GM21381 (cell line): ENCODE measurements at regions not wholly inside any gene's neighbourhood (a gene's known extent, or its start where the extent isn't known, plus 50 kb on each side); places are given as distances from the start of the nearest gene placed in this dataset.

Experiments
- ATAC-seq: cut with Tn5 transposase; IDR thresholded peaks from one replicate; pipeline ENCODE4 v1.9.1; 2021; ENCODE audit warnings: mild to moderate bottlenecking, moderate library complexity; ENCODE audit not compliant: unreplicated experiment

DNA sequence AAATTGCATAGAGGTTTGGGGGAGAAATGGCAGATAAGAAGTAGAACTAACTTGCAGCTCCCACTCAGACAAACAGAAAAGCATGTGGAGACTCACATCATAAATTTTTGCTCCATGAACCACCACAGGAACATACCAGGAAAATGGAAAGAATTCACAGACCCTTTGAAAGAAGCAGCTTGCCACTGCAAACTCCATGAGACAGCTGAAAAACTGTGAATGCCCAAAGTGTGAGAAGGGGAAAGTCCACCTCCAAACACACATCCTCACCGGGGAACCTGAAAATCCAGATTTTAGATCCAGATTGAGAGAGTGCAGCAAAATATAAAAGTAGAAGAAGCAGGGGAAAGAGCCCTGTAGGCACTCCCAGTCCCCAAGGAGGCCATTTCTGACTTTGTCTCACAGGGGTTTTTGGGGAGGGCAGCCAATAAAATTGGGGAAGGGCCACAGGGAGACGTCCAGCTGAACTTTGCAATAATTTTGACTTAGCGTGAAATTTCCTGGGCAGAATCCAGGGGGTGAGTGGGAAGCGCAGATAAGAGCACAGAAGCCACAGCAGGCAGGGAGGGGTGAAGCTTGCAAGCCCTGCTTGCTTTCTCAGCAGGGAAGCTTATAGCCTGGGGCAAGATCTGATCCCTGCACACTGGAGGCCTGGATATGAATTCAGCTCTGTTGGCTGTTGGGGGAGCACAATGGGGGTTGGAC lies 183.4 kb upstream of the UBE2E2 start:
- no peak for ATAC-seq

DNA sequence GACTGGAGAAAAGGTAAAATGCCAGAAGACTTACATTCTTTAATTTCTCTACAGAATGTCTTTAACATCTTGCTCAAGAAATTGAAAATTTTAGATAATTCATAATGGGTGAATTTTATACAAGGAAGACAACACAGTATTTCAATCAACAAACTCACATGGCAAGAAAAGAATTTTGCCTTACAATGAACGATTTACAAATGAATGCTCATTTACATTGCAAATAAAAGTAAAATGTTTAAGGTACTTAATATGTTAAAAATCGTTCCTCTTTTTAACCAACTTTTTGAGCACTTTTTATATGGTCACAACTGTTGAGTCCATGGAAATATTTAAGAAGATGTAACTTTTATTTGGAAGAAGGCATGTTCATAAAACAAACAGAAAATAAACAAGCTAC lies 174.8 kb upstream of the UBE2E2 start:
- ATAC-seq = no peak

DNA sequence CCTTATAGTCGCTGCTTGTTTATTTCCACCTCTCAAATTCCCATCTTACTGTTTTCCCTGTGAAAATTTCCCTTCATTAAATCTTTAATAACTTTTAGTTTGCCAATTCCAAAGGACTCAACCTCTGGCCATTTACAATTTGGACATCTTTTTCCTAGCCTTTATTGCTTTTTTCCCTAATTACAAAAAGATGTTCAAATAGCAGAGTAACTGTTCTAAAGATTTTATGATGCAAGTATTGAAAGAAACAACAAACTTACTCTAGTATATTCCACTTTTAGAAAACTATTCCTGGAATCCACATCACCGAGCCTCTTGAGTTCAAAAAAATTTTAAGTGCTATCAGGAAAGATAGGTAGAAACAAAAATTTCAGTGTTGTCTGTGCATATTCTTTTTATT lies 174.1 kb upstream of the UBE2E2 start:
- ATAC-seq = no peak

DNA sequence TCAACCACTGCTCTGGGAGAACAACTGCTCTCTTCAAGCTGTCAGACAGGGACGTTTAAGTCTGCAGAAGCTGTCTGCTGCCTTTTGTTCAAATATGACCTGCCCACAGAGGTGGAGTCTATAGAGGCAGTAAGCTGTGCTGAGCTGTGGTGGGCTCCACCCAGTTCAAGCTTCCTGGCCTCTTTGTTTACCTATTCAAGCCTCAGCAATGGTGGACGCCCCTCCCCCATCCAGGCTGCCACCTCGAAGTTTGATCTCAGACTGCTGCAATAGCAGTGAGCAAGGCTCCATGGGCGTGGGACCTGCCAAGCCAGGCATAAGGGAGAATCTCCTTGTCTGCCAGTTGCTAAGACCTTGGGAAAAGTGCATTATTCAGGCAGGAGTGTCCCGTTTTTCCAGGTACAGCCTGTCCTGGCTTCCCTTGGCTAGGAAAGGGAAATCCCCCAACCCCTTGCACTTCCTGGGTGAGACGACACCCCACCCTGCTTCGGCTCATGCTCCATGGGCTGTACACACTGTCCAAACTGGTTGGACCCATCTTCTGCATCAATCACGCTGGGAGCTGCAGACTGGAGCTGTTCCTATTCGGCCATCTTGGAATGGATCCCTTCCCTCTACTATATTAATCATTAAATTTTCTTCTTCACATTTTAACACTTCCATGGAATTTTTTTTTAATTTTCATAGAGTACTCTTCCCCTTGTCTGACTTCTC lies 167.0 kb upstream of the UBE2E2 start:
- ATAC-seq = no peak

DNA sequence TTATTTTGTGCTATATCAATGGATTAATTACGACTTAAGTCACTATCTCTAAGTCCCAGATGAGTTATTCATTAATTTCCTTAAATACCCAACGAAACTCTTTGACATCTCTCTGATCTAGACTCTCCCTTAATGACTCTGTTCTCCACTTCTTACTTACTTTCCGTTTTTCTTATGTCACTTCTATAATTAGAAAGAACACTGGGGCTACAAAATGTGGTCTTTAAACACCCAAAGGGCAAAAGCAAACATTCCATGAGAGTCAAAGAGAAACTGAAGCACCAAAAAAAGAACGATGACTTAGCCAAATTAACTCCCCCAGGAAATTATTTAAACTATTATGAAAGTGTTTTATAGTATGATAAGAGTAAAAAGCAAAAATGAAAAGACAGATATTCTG lies 166.4 kb upstream of the UBE2E2 start:
- ATAC-seq = peak; percentile 79

DNA sequence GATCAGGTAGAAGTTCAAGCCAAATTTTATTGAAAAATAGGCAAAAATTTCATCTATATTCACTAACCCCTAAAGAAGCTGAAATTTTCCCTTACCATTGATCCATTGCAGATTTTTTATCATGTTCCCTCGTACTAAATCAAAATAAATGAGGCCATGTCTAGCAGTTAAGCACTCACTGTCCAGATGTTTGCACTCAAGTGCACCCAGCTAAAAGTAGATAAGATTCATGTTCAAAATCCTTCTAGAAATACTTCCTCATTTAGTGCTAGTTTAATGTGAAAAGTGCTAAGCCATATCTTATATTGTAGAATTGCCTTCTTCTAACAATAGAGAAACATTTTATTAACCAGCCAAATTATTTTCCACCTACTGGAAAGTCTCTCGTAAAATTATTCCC lies 164.7 kb upstream of the UBE2E2 start:
- no peak for ATAC-seq

DNA sequence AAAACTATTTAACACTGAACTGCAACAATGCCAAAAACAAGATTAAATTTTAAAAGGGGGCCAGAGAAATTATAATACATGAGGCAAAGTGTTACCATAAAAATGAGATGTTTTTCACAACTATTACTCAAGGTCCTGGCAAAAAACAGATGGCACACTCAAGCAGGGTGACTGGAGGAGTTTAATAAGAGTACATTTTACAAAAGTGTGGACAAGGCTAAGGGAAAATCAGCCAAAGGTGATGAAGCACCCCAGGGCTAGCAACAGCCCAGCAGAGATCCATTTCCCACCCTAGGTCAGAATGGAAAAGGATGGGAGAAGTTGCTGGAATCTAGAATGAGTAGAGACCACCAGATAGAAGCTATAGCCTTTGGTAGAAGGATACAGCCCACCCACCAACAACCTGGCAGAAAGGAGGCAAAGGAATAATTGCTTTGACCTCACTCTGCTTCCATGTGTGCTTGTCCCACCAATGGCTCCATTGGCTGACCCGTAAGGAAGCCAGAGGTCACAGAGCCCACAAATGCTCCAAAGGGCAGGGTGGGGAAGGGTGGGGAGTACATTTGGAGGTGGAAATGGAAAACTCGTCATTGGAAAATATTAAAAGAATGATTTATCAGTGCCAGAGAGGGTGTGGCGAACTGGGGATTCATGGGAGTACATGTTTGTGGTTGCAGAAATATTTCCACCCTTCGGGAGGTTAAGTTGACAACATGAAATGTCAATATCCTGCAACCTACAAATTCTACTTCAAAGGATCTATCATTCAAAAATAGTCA lies 161.0 kb upstream of the UBE2E2 start:
- ATAC-seq = no peak

DNA sequence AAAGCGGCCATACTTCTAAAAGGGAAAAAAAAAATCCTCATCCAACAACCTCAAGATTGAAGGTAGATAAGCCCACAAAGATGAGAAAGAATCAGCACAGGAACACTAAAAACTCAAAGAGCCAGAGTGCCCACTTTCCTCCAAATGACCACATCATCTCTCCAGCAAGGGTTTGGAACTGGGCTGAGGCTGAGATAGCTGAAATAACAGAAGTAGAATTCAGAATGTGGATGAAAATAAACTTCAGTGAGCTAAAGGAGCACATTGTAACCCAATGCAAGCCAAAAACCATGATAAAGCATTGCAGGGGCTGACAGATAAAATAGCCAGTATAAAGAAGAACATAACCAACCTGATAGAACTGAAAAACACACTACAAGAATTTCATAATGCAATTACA lies 158.7 kb upstream of the UBE2E2 start:
- no peak for ATAC-seq

DNA sequence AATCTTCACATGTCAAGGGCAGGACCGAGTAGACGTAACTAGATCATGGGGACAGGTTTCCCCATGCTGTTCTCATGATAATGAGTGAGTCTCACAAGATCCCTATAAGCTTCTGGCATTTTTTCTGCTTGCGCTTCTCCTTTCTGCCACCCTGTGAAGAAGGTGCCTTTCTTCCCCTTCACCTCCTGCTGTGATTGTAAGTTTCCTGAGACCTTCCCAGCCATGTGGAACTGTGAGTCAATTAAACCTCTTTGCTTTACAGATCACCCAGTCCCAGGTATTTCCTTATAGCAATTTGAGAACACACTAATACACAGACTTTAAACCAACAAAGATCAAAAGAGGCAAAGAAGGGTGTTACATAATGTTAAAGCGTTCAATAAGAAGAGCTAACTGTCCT lies 156.6 kb upstream of the UBE2E2 start:
- ATAC-seq = no peak

DNA sequence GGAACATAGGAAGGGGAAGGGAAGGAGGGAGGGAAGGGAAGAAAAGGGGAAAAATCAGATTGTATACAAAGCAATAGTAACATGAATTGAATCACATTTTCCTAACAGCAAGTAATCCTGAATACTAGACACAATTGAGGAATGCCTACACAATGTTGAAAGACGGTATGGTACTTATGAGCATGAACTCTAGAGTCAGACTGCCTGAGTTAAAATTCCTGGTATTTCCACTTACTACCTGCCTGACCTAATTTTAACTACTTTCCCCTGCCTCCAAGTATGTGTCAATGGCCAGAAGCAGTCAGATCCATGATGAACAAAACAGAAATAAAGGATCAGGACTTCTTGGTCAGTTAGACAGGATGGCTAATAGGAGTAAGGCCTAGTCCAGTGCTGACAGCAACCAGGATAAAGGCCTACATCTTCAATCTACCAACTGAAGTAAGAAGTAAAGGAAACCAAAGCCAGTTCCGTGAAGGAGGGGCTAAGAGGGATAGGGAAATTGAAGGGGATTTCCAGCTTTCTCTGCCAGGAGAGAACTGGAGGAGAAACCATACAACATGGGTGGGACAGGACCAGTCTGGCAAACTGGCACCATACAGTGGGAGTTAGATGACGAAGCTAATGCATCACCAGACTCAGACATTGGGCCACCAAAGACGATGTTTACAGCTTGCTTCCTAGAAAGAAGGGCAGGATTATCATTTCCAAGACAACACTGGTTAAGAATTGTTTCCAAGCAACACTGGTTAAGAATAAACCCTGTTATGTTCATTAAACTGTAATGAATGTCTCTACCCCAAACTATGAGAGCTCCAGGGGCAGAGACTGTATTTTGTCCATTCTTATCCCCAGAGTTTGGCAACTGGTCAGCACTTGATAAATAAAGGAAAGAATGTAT lies 151.6 kb upstream of the UBE2E2 start:
- no peak for ATAC-seq

DNA sequence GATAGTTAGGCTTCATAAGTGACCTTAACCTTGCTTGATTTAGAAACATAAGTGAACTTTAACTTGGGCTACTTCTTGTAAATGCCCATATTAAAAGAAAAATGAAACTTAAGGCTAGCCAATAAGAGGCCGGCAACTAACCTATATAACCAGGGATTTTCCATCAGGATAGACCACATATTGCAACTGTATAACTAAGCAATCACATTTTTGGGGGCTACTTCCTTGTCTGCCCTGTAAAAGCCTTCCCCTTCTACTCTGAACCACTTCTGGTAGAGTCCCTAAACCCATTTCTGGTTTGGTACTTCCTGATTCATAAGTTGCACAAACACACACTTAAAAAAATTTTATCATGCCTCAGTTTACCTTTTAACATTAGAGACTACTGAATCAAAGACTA lies 150.9 kb upstream of the UBE2E2 start:
- no peak for ATAC-seq

DNA sequence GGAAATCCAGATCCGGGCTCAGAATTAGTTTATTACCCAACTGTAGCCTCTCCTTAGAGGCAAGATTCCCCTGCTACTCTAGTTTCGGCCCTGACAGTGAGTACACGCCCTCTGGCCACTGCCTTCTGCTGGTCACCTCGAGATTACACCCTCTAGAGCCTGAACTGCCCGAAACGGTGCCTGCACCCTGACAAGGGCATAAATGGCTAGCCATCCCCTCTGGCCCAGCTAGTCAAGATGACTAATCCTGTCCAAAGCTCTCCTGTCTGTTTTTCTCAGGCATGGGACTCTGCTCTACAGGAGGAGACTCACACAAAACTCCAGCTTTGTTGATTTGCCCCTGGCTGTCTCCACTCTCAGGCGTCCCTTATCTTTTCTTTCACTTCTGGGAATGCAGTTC lies 150.5 kb upstream of the UBE2E2 start:
- ATAC-seq = no peak

DNA sequence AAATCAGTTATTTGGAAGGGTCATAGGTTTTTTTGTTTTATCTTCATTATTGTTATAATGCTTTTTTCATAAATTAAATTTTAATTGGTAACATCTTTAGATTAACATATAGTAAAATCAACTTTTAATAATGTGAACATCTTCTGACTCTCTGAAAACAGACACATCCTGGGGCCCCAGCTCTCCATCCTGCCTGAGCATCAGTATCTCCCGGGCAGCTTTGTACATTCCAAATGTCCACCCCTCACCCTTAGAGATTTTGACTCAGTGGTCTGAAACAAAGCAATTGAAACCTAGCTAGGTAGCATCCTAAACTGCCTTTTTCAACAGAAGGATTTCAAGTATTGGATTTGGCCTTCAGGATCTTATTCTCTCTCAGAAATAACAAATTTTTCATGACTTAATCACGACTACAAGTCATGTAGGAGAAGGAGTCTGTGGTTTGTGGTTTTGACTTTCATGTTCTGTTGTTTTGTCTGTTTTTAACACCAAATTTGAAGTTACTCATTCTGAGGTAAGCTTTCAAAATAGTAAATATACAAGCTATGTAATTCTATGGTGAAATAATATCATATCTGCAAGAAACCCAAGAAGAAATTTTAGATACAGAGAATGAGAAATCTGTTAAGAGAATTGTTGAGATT lies 147.3 kb upstream of the UBE2E2 start:
- peak; percentile 82 for ATAC-seq

DNA sequence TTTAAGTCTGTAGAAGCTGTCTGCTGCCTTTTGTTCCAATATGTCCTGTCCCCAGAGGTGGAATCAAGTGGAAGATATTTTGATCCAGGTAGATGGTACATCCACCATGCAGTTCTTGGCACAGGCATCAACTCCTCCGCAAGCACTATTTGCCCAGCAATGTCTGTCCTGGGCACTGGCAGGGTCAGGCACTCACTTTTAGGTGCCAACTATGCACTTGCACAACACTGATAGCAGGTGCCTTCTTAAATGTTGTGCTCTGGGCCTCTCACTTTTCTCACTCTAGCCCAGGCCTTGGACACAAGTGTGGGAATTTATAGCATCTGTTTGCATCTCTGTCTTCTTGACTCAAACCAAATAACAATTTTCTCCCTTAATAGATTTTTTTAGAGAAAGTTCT lies 140.5 kb upstream of the UBE2E2 start:
- ATAC-seq = no peak

DNA sequence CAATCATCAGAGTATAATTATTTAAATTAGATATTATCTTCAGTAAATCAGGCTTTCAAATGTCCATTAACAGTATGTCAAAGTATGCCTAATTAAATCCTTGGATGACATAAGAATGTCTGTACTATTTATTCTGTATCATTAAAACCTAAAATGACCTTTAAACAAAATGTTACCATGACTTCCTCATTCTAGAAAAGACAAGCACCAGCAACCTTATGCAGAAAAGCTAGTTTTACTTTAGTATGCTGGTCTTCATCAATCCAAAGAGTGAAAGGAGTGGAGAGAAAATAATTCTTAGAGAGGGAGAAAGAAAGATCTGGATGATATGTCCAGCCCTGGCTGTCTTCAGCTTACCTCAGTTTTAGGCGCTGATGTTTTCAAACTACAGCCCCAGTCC lies 140.1 kb upstream of the UBE2E2 start:
- no peak for ATAC-seq

DNA sequence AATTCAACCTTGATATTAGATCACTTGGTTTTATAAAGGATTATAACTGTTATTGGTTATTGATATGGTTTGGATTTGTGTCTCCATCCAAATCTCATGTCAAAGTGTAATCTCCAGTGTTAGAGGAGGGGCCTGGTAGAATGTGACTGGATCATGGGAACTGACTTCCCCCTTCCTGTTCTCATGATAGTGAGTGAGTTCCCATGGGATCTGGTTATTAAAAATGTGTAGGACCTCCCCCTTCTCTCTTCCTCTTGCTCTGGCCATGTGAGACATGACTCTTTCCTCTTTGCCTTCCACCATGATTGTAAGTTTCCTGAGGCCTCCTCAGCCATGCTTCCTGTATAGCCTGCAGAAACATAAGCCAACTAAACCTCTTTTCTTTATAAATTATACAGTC lies 136.0 kb upstream of the UBE2E2 start:
- ATAC-seq = no peak

DNA sequence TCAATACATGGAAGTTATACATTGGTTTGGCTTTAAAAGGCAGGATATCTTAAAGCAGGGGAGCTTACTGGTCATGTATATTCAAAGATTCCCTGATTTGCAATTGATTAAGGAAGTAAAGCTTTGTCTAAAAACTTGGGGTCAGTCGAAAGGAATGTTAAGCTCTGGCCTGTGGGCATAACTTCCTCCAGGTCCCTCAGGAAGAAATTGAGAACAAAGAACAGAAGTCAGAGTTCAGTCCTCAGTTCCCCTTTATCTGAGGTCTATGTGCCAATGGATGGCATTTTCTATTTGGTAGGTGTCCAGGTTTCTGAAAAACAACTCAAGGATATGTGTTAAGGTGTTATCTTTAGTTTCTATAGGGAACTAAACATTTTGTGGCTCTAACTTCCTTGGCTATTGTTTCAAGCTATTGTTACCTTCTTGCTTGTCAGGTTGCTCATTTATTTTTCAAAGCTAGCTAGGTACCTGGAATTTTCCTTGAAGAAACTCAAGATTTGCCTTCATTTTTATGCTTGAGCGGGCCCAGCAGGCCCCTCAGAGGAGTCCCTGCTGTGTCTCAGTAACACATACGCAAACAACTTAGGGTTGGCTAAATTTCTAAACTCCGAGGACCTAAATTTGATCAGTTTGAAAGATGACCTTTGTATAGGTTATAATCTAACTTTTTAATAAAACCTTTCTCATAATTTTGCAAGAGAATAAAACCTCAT lies 135.0 kb upstream of the UBE2E2 start:
- ATAC-seq = no peak

DNA sequence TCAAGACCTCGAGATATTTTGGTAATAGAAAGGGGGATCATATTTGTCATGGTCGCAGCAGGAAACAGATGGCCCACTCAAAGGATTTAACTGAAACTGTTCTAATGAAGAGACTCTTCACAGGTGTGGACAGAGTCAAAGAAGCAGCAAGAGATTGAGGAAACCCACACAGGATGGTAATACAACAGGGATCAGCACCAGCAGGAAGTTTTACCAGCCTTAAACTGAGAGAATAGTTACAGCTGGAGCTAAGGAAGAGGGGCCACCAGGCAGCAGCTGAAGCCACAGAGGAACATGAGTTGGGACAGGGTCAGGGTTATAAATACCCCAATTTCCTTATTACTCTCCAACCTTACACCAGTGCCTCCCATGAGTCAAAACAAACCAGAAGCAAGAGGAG lies 131.8 kb upstream of the UBE2E2 start:
- peak; percentile 19 for ATAC-seq

DNA sequence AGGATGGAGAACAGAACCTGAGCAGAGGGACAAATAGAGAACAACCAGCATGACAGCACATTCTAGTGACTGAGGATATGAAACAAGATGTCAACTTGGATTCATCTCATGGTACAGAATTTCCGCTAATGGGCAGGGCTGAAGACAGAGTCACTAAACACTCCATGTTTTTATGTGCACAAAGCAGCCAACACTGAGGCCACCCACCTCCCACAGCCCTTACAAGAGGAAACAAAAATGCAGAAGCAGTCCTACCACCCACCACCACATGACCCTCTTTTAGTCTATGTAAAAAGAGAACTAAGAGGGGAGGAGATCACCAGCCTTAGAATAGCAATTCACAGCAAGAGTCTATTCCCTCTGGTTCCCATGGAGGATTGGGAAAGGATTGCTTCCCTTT lies 131.4 kb upstream of the UBE2E2 start:
- peak; percentile 44 for ATAC-seq

DNA sequence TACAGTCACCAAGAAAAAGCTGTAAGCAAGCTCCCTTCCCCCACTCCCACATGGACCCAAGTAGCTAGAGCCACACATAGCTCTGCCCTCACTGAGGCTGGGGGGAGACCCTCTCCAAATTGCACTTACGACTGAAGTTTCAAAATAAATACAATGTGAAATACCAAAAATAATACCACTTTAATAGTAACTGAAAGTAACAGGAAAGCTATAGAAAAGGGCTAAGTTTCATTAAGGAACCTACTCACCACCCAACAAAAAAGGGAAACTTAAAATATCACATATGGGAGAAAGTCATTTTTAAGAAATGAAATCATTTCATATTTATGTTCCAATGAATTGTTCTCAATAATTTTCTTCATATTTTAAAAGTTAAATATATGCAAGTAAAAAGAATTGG lies 130.4 kb upstream of the UBE2E2 start:
- no peak for ATAC-seq
